ENCODE measurements at regions not wholly inside any gene's neighbourhood (a gene's known extent, or its start where the extent isn't known, plus 50 kb on each side); places are given as distances from the start of the nearest gene placed in this dataset.
"Not testable (repeated sequence)": the region's sequence is repeated elsewhere in the genome, so short reads cannot be mapped to it uniquely, and the experiment has no call there.

DNA sequence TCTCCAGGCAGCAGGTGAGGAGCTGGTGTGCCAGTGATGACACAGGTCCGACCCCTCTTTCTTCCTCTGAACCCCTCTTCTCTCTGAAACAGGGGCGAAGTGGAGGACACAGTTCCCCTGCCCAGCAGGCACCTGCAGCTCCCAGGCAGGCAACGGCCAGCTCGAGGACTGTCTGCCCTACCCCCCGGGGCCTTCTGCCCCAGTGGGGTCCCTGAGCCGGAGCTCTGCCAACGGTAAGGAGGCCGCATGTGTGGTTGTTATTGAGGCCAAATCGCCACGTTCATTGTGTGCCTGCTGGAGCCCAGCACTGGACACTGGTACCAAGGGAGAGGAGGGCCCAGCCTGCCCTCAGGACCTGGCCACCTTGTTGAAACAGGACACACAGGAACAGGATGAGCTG, 119.3 kb upstream of the MTLN start:
- 94% methylated on average over 5 to 8 of the region's 10 CpGs for WGBS, 2 donors
- H3K27ac ChIP-seq; H3K4me1 ChIP-seq; FAIRE-seq; intact Hi-C loops (cut with DNase I); H3K36me3 ChIP-seq; H3K27me3 ChIP-seq; H3K4me3 ChIP-seq; ATAC-seq; H3K9me3 ChIP-seq: not testable (repeated sequence)
- peak in 3 of 6 donors; percentile 13 to 39 (median 21) for DNase-seq

DNA sequence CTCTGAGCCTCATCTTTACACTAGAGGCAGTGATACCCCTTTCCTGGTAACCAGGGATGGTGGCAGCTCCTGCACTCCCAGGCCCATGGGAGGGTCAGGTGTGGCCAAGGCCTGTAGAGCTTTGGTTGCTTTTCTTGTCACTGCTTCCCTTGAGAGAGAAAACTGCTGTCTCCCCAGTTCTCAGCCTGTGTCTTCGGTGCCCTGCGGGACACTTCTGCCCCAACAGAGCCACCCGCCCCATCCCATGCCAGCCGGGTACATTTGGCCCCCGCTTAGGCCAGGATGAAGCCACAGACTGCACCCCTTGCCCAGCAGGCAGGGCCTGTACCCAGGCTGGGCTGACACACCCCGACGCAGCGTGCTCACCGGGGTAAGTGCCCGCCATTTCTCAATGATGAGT, 117.4 kb upstream of the MTLN start:
- H3K27me3 ChIP-seq; ATAC-seq; H3K4me1 ChIP-seq; H3K36me3 ChIP-seq; intact Hi-C loops (cut with DNase I); H3K27ac ChIP-seq; H3K9me3 ChIP-seq; H3K4me3 ChIP-seq; FAIRE-seq: not testable (repeated sequence)
- DNase-seq = peak in 2 of 6 donors; percentile 22 to 28
- 89 to 97% methylated on average over 4 to 5 of the region's 10 CpGs for WGBS, 2 donors

DNA sequence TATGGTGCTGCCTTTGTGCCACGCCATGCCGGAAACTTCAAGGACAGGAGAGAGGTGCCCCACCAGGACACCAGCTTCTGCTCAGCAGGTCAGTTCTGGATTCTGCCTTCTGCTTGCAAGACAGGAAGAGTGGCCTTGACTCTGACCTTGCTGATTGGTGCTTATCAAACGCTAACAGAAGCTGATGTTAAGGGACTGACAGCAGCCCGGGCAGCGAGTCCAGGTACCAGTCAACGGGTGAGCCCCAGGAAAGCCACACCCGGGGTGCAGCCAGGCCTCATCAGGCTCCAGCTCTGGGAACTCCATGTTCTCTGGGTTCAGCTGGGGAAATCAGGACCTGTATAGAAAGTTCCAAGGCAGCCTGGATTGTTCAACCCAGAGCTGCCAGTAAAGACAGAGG, 116.8 kb upstream of the MTLN start:
- H3K4me1 ChIP-seq; intact Hi-C loops (cut with DNase I); H3K27ac ChIP-seq; FAIRE-seq; H3K9me3 ChIP-seq; H3K27me3 ChIP-seq; H3K36me3 ChIP-seq; H3K4me3 ChIP-seq: not testable (repeated sequence)
- ATAC-seq (peak; percentile 14 to 79 (median 54)), DNase-seq (peak in 3 of 6 donors; percentile 19 to 42 (median 36))
- WGBS, 2 donors = 19 to 30% methylated on average over 4 to 5 of the region's 7 CpGs

DNA sequence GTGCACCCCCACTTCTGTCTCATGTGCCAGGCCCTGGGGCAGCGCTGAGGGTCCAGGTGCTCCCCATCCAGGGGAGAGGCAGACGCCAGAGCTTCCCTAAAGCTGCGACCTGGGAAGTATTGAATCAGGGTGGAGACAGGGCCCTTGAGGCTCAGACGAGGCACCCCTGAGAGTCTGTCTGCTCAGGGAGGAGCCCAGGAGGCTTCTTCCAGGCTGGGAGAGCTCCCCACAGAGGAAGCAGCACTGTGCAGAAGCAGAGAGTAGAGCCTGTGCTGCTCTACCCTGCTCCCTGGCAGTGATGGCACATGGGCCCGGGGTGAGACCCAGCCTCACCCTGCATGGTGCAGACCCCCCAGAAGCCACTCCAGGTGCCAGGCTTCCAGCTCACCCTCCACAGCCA, 116.3 kb upstream of the MTLN start:
- FAIRE-seq; H3K4me3 ChIP-seq; H3K27me3 ChIP-seq; H3K27ac ChIP-seq; H3K9me3 ChIP-seq; H3K36me3 ChIP-seq; H3K4me1 ChIP-seq; intact Hi-C loops (cut with DNase I): not testable (repeated sequence)
- 94 to 96% methylated on average over 4 to 5 of the region's 5 CpGs for WGBS, 2 donors
- ATAC-seq = peak; percentile 31 to 57 (median 53)
- DNase-seq = peak in 3 of 6 donors; percentile 20 to 49 (median 42)

DNA sequence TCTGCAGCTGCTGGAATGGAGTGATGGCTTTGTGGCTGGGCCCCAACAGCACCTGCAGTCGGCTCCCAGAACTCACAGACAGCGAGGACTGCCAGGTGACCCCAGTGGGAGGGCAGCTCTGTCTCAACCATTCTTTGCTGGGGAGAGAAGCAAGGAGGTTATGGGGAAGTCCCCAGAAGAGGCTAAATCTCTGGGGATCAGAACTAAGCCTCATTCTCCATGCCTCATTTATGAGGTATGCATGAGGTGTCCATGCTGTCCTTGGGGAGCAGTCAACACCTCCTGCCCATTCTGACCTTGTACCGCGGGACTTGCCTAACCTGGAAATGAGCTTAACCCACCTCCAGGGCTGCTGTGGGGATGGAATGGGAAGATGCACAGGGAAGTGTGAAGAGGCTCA, 111.5 kb upstream of the MTLN start:
- ATAC-seq = peak in 2 of 4 donors; percentile 8 to 66
- FAIRE-seq; H3K4me3 ChIP-seq; DNase-seq; H3K27me3 ChIP-seq; H3K36me3 ChIP-seq; H3K9me3 ChIP-seq; H3K4me1 ChIP-seq; intact Hi-C loops (cut with DNase I); H3K27ac ChIP-seq: not testable (repeated sequence)
- no CpG with 5 or more reads among the region's 4 CpGs for WGBS, 2 donors

DNA sequence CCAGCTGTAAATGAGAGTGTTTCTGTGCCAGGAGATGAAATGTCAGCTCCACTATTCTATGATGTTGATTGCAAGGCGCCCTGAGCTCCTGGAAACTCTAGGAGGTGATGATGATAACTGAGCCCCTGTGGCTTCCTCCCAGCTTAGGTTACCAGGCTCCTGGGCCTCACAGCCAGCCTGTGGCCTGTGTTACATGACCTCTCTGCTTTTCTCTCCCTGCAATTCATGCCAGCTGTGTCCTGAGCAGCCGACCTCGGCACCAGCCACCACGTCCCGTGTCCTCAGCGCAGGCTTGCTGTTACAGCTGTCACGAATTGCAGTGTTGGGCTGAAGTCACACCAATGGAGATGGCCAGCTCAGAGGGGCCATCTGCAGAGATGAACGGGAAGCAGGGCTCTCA, 110.2 kb upstream of the MTLN start:
- H3K4me1 ChIP-seq; H3K9me3 ChIP-seq; ATAC-seq; DNase-seq; intact Hi-C loops (cut with DNase I); H3K27me3 ChIP-seq; H3K27ac ChIP-seq; H3K4me3 ChIP-seq; FAIRE-seq; H3K36me3 ChIP-seq: not testable (repeated sequence)
- no CpG with 5 or more reads among the region's 8 CpGs for WGBS, 2 donors

DNA sequence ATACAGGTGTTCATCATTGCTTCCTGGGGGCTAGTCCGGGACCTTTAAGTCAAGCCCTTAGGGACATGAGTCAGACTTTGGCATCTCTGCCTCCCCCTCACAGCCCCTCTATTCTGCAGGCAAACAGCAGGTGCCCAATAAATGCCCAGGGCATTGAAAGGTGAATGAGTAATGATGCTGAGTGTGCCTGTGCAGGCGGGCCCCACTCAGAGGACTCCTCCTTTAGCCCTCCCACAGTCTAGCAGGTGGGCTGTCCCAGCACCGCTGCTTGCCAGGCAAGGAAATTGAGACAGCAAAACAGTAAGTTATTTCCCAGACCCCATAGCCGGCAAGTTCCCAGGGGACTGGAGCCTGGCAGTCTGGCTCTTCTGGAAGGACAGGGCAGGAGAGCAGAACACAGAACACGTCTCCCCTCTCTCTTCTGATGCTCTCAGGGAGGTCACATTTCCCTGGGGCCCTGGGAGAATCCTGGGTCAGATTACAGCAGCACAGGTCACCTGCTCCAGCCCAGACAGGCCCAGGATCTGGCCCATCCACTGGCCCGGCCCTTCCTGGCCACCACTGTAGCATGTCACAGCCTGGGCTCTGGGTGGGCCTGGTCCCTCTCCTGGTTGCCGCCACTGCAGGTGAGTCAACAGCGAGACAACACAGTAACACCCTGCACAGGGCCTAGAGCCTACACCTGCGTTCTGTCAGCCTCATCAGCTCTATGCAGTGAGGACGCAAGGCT, 108.7 kb upstream of the MTLN start:
- intact Hi-C loops (cut with DNase I); H3K27ac ChIP-seq; ATAC-seq; H3K4me1 ChIP-seq; H3K27me3 ChIP-seq; H3K4me3 ChIP-seq; H3K9me3 ChIP-seq; H3K36me3 ChIP-seq; DNase-seq; FAIRE-seq: not testable (repeated sequence)
- 80% methylated on average over 3 of the region's 10 CpGs; no CpG with 5 or more reads in 1 of the 2 donors for WGBS, 2 donors

DNA sequence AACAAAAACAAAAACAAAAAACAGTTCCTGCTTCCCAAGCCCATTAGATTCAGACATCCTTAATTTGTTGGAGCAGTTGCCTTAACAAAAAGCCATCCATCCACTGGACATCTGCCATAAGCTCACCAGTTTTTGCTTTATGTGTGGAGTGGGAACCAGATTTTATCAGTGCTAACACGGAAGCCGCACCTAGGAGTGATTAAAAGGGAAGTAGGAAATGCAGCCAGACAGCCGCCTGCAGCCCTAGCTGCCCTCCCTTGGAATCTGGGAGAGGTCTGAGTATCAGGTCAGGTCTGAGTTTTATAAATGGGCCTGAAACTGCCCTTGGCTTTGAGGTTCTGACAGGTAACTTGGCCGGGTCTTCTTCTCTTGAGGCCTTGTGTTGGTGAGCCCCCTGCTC, 106.6 kb upstream of the MTLN start:
- intact Hi-C loops (cut with DNase I); H3K27ac ChIP-seq; H3K27me3 ChIP-seq; DNase-seq; H3K4me1 ChIP-seq; H3K9me3 ChIP-seq; H3K36me3 ChIP-seq; H3K4me3 ChIP-seq: not testable (repeated sequence)
- ATAC-seq (peak in 2 of 4 donors; percentile 25 to 41), FAIRE-seq (peak; percentile 68)
- WGBS, 2 donors = no CpG with 5 or more reads among the region's 4 CpGs

DNA sequence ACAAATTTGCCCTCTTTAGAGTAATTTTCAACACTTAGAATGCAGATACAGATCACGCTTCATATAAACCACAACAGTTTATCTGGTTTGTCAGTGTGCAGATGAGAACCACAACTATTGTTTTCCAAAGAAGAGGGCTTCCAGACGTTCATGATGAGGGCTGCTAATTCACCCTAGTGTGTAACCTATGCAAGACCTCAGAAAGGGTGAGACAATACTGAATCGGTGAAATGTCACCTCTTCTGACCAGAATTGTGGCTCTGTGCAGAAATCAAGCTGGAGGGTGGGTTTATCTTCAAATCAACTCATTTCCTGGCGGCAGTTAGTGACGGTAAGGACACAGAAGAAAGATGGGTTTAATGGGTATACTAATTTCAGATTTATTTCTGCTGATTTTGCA, 105.0 kb upstream of the MTLN start:
- DNase-seq; H3K9me3 ChIP-seq; ATAC-seq; H3K27me3 ChIP-seq; H3K4me1 ChIP-seq; H3K27ac ChIP-seq; FAIRE-seq; H3K36me3 ChIP-seq; H3K4me3 ChIP-seq; intact Hi-C loops (cut with DNase I): not testable (repeated sequence)
- WGBS, 2 donors = no CpG with 5 or more reads among the region's 5 CpGs

DNA sequence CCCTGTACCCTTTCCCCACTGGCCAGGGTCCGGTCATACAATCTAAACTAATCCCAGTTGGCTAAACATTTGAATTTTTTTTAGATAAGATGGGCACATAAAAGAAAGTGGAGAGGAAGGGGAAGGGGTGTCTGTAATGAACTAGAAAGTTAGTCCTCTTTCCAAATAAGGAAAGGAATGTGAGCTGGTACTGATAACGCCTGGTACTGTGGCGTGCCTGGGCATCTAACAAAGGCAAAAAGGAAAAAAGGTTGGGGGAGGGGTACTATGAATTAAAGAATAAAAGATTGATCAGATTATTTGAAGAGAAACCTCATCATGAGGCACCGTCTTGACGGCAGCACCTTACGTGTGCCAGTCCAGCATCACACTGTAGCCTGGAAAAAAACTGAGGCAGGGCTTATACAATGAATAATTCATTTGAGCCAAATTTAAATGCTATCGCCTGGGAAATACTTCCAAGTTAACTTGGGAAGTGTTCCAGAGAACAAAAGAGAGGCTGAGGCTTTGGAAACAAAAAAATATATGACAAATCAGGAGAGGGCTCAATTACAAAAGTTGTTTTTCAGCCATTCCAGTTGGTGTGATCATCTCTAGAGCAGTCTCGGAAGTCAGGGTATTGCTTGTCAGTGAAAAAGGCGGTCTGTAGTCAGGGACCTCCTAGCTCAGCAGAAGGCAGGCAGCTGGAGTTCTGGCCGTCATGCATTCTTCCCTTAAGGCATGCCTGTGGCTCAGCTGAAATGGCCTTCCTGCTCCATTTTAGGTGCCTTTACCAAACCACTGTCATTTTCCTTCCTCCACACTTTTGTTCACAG, 103.9 kb upstream of the MTLN start:
- H3K36me3 ChIP-seq; intact Hi-C loops (cut with DNase I); H3K27me3 ChIP-seq; H3K4me1 ChIP-seq; H3K27ac ChIP-seq; H3K4me3 ChIP-seq; FAIRE-seq; H3K9me3 ChIP-seq; DNase-seq: not testable (repeated sequence)
- peak; percentile 56 to 63 (median 62) for ATAC-seq
- WGBS, 2 donors = no CpG with 5 or more reads among the region's 10 CpGs

DNA sequence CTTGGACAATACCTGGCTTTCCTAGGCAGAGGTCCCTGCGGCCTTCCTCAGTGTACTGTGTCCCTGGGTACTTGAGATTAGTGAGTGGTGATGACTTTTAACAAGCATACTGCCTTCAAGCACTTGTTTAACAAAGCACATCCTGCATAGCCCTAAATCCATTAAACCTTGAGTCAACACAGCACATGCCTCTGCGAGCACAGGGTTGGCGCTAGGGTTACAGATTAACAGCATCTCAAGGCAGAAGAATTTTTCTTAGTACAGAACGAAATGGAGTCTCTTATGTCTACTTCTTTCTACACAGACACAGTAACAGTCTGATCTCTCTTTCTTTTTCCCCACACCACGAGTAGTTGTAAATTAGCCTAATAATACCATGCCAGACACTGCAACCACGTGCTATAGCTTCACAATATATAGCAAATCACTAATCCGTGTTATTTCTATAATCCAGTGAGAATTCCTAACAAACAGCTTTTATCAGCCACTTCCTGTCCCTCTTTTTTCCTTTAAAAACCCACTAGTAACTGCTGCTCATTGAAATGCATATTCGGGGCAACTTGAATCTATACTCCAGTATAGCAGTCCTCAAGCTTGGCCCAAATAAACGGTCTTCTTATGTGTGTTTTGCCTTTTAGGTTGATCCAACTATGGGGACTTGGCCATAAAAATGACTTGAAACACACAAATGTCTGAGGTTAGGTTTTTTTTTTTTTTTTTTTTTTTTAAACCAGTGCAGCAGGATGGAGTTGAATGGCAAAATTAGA, 102.9 kb upstream of the MTLN start:
- DNase-seq; H3K9me3 ChIP-seq; intact Hi-C loops (cut with DNase I); H3K4me1 ChIP-seq; H3K27ac ChIP-seq; H3K4me3 ChIP-seq; H3K36me3 ChIP-seq; H3K27me3 ChIP-seq; FAIRE-seq: not testable (repeated sequence)
- peak; percentile 39 to 65 (median 48) for ATAC-seq
- WGBS, 2 donors = no CpG with 5 or more reads among the region's 9 CpGs

DNA sequence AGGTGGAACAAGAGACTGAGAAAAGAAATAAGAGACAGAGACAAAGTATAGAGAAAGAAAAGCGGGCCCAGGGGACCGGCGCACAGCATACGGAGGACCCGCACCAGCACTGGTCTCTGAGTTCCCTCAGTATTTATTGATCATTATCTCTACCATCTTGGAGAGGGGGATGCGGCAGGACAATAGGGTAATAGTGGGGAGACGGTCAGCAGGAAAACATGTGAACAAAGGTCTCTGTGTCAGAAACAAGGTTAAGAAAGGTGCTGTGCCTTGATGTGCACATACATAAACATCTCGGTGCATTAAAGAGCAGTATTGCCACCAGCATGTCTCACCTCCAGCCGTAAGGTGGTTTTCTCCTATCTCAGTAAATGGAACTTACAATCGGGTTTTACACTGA, 102.1 kb upstream of the MTLN start:
- FAIRE-seq; DNase-seq; H3K36me3 ChIP-seq; H3K27me3 ChIP-seq; H3K9me3 ChIP-seq; ATAC-seq; H3K4me3 ChIP-seq; intact Hi-C loops (cut with DNase I); H3K4me1 ChIP-seq; H3K27ac ChIP-seq: not testable (repeated sequence)
- 96 to 97% methylated on average over 2 of the region's 10 CpGs for WGBS, 2 donors
